Kidney epithelial cell (primary cell): ENCODE measurements at regions not wholly inside any gene's neighbourhood (a gene's known extent, or its start where the extent isn't known, plus 50 kb on each side); places are given as distances from the start of the nearest gene placed in this dataset.

Experiments
- DNase-seq: peaks from one replicate; pipeline ENCODE4 v3.0.0-alpha.2; 2010; ENCODE audit warnings: low read depth
- H3K27me3 ChIP-seq: 2 replicates; pipeline ENCODE4 v1.6.0; 2011; ENCODE audit warnings: low read length; ENCODE audit not compliant: control insufficient read depth, insufficient read depth
- H3K36me3 ChIP-seq: 2 replicates; pipeline ENCODE4 v1.5.1; 2011; ENCODE audit warnings: low read length; ENCODE audit not compliant: control insufficient read depth, insufficient read depth
- H3K4me3 ChIP-seq: 2 replicates; pipeline ENCODE4 v1.5.1; 2011; ENCODE audit warnings: low read depth, mild to moderate bottlenecking, control low read depth, low read length
- CTCF ChIP-seq: IDR thresholded peaks from 2 replicates; pipeline ENCODE4 v1.5.1; 2011; ENCODE audit warnings: mild to moderate bottlenecking, moderate library complexity, low read length, control low read depth, inconsistent platforms; ENCODE audit not compliant: insufficient read depth, poor library complexity, severe bottlenecking

- no peak for TF ChIP-seq CTCF
- Histone ChIP-seq H3K4me3 (no peak overlapping the region), H3K27me3 (no peaks in the 10 kb centered on the region), H3K36me3 (no peaks in the 10 kb centered on the region)
- no peak for DNase-seq
Measured at GRCh38 chr1:42040159-42040558, 113.1 kb upstream of the GUCA2B start.

- DNase-seq, result no peak
- no peak overlapping the region for H3K4me3 ChIP-seq
- TF ChIP-seq CTCF, result no peak
- no peaks in the 10 kb centered on the region for H3K27me3 ChIP-seq
- no peaks in the 10 kb centered on the region for H3K36me3 ChIP-seq
Measured at GRCh38 chr1:42038261-42038660, 114.9 kb upstream of the GUCA2B start.

DNA sequence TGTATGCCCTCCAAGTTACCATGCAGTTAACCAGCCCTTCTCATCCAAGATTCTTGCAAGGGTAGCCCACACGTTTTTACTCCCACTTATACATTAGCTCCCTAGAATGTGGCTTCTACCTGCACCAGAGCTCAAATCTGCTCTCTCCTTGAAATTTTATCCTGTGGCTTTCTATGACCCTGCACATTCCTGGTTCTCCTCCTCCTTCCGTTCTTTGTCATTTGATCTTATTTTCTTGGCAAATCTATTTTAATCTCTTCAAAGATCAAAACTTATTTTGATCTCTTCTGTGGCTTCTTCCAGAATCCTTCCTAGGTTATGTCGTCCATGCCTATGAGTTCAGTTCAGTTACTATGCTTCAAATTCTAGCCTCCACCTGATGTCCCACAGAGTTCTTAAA lies 115.6 kb upstream of the GUCA2B start:
- H3K4me3 ChIP-seq, result no peak overlapping the region
- TF ChIP-seq CTCF, result no peak
- H3K36me3 ChIP-seq, result no peaks in the 10 kb centered on the region
- DNase-seq, result no peak
- H3K27me3 ChIP-seq, result no peaks in the 10 kb centered on the region

- no peaks in the 10 kb centered on the region for H3K27me3 ChIP-seq
- TF ChIP-seq CTCF, result no peak
- H3K36me3 ChIP-seq, result no peaks in the 10 kb centered on the region
- no peak overlapping the region for H3K4me3 ChIP-seq
- DNase-seq, result no peak
Measured at GRCh38 chr1:42037161-42037560, 116.0 kb upstream of the GUCA2B start.

GRCh38 chr1:42035830-42036604 lies 117.2 kb upstream of the GUCA2B start:
- no peaks in the 10 kb centered on the region for H3K27me3 ChIP-seq
- H3K36me3 ChIP-seq, result no peaks in the 10 kb centered on the region
- no peak for TF ChIP-seq CTCF
- peak; percentile 57 for DNase-seq
- peak overlapping the region; percentile 80 for H3K4me3 ChIP-seq
